HepG2 (cell line): ENCODE measurements at regions not wholly inside any gene's neighbourhood (a gene's known extent, or its start where the extent isn't known, plus 50 kb on each side); places are given as distances from the start of the nearest gene placed in this dataset.

Source experiments
- ATAC-seq: fragments of 200-7000 bp; cut with Tn5 transposase; 3 replicates; pipeline ENCODE4 v1.9.1; 2020; ENCODE audit warnings: mild to moderate bottlenecking, moderate library complexity
- BruUV-seq: library from RNA; stranded (reverse); fragments of 400-500 nt; replicated peaks from 2 replicates; lab custom pipeline; 2021; lab: Mats Ljungman, UMichigan
- CTCF ChIA-PET: fragments of 300-600 bp; formaldehyde crosslinking; extraction: SDS; loops from one replicate; lab custom pipeline; 2021; ENCODE audit warnings: low total read pairs, inconsistent platforms, low intra/inter-chr PET ratio; lab: Yijun Ruan, JAX
- POLR2A ChIA-PET: fragments of 350-600 bp; sonication (Branson Sonifier 250); formaldehyde crosslinking; loops from one replicate; lab custom pipeline; 2020; ENCODE audit warnings: antibody characterized with exemption, inconsistent platforms; lab: Yijun Ruan, JAX
- DNase-seq: peaks from one replicate; pipeline ENCODE4 v3.0.0-alpha.2; 2015; ENCODE audit warnings: low spot score
- FAIRE-seq: peaks from 3 replicates; lab custom pipeline; 2011; peaks lifted over from hg19 to GRCh38; lab: Jason Lieb, UNC
- H2AFZ ChIP-seq: one replicate; pipeline ENCODE4 v1.6.1; 2011; ENCODE audit warnings: low read length, inconsistent platforms
- H3K27ac ChIP-seq: fragments of 300-600 bp; 3 replicates; pipeline ENCODE4 v1.8.0; 2011; ENCODE audit warnings: mixed run types, mild to moderate bottlenecking, mixed read lengths, low read length, inconsistent platforms; ENCODE audit not compliant: insufficient read depth; ENCODE audit errors: extremely low read length
- H3K27me3 ChIP-seq, 2 experiments: fragments of 200-600 bp in 1 of 2; 2 replicates in 1 of 2; 3 replicates in 1 of 2; pipeline versions ENCODE4 v1.6.0 to v1.8.0; 2011; ENCODE audit warnings: low read length in 2 of 2, mild to moderate bottlenecking in 2 of 2, moderate library complexity in 2 of 2, inconsistent platforms in 1 of 2; ENCODE audit not compliant: insufficient read depth in 2 of 2, control insufficient read depth in 1 of 2
- H3K36me3 ChIP-seq, 2 experiments: fragments of 200-600 bp in 1 of 2; replicated peaks in 1 of 2; 2 replicates in 1 of 2; 3 replicates in 1 of 2; pipeline versions ENCODE4 v1.5.1 to v1.8.0; 2011; ENCODE audit warnings: low read length in 2 of 2, inconsistent platforms in 1 of 2; ENCODE audit not compliant: insufficient read depth in 2 of 2, control insufficient read depth in 1 of 2
- H3K4me1 ChIP-seq: 2 replicates; pipeline ENCODE4 v1.5.1; 2012; ENCODE audit warnings: low read length, inconsistent platforms; ENCODE audit not compliant: insufficient read depth
- H3K4me2 ChIP-seq: 2 replicates; pipeline ENCODE4 v1.6.0; 2011; ENCODE audit warnings: low read depth, low read length, inconsistent platforms
- H3K4me3 ChIP-seq, 3 experiments: fragments of 200-600 bp in 1 of 3; sonication (generic), shearing (Covaris generic) in 1 of 3; replicated peaks in 1 of 3; 2 replicates each; pipeline ENCODE4 v1.5.1; 2011 to 2016; ENCODE audit warnings: low read length in 3 of 3, inconsistent platforms in 2 of 3, low read depth in 2 of 3, mild to moderate bottlenecking in 2 of 3, control low read depth in 1 of 3, mixed read lengths in 1 of 3; ENCODE audit not compliant: insufficient read depth in 1 of 3
- H3K79me2 ChIP-seq: one replicate; pipeline ENCODE4 v1.6.1; 2011; ENCODE audit warnings: low read length, inconsistent platforms; ENCODE audit not compliant: insufficient read depth
- H3K9ac ChIP-seq: 2 replicates; pipeline ENCODE4 v1.6.0; 2011; ENCODE audit warnings: mild to moderate bottlenecking, low read depth, low read length, inconsistent platforms; ENCODE audit not compliant: insufficient read depth
- H3K9me3 ChIP-seq: 2 replicates; pipeline ENCODE4 v1.5.1; 2012; ENCODE audit warnings: mild to moderate bottlenecking, low read length
- H4K20me1 ChIP-seq: 2 replicates; pipeline ENCODE4 v1.6.0; 2011; ENCODE audit warnings: inconsistent platforms, mild to moderate bottlenecking, low read length, moderate library complexity; ENCODE audit not compliant: insufficient read depth
- ARNT ChIP-seq: fragments of 450-650 bp; IDR thresholded peaks from 2 replicates; pipeline ENCODE4 v1.6.1; 2017
- EP300 ChIP-seq, 3 experiments: sonication (generic) in 1 of 3; formaldehyde crosslinking in 1 of 3; IDR thresholded peaks; 2 replicates each; pipeline versions ENCODE4 v1.5.1 to v1.6.1; 2011 to 2020; ENCODE audit warnings: low read depth in 2 of 3, low read length in 2 of 3, borderline replicate concordance in 1 of 3, improper control_type of control experiment in 1 of 3, mild to moderate bottlenecking in 1 of 3, missing genetic modification reagents in 1 of 3, moderate library complexity in 1 of 3
- ESRRA ChIP-seq: sonication (generic); formaldehyde crosslinking; IDR thresholded peaks from 2 replicates; pipeline ENCODE4 v1.5.1; 2020; ENCODE audit warnings: mild to moderate bottlenecking, low read depth, missing genetic modification reagents
- ETV5 ChIP-seq: IDR thresholded peaks from 2 replicates; pipeline ENCODE4 v1.6.1; 2018; ENCODE audit warnings: missing biosample characterization, missing genetic modification reagents, inconsistent platforms, borderline replicate concordance
- GATA4 ChIP-seq: sonication (generic); IDR thresholded peaks from 2 replicates; pipeline ENCODE4 v1.6.1; 2016; ENCODE audit warnings: antibody characterized with exemption, low read depth, borderline replicate concordance
- HDAC1 ChIP-seq: sonication (generic); formaldehyde crosslinking; IDR thresholded peaks from 2 replicates; pipeline ENCODE4 v1.5.1; 2020; ENCODE audit warnings: mild to moderate bottlenecking, missing genetic modification reagents
- HMGXB4 ChIP-seq, 2 experiments: sonication (generic) in 1 of 2; formaldehyde crosslinking in 1 of 2; IDR thresholded peaks; 2 replicates each; pipeline versions ENCODE4 v1.4.0 to v1.6.1; 2018 to 2020; ENCODE audit warnings: missing genetic modification reagents in 2 of 2, borderline replicate concordance in 1 of 2, low read depth in 1 of 2, mild to moderate bottlenecking in 1 of 2, missing biosample characterization in 1 of 2
- HNF4G ChIP-seq, 2 experiments: sonication (generic) in 1 of 2; formaldehyde crosslinking in 1 of 2; IDR thresholded peaks; 2 replicates each; pipeline versions ENCODE4 v1.4.0 to v1.6.1; 2011 to 2020; ENCODE audit warnings: borderline replicate concordance in 2 of 2, low read depth in 2 of 2, mild to moderate bottlenecking in 2 of 2, low read length in 1 of 2, missing genetic modification reagents in 1 of 2, moderate library complexity in 1 of 2
- SMARCC2 ChIP-seq: fragments of 450-650 bp; IDR thresholded peaks from 2 replicates; pipeline ENCODE4 v1.6.1; 2017; ENCODE audit warnings: antibody characterized with exemption, mild to moderate bottlenecking
- SP140L ChIP-seq: sonication (generic); formaldehyde crosslinking; IDR thresholded peaks from 2 replicates; pipeline ENCODE4 v1.4.0; 2020; ENCODE audit warnings: missing genetic modification reagents, borderline replicate concordance
- ZNF180 ChIP-seq: sonication (generic); formaldehyde crosslinking; IDR thresholded peaks from 2 replicates; pipeline ENCODE4 v1.4.0; 2020; ENCODE audit warnings: low read depth, missing genetic modification reagents, borderline replicate concordance
- ZNF3 ChIP-seq: IDR thresholded peaks from 2 replicates; pipeline ENCODE4 v1.7.0; 2017; ENCODE audit warnings: inconsistent platforms
- ZNF382 ChIP-seq: sonication (generic); formaldehyde crosslinking; IDR thresholded peaks from 2 replicates; pipeline ENCODE4 v1.5.0; 2020; ENCODE audit warnings: missing genetic modification reagents, mild to moderate bottlenecking, borderline replicate concordance
- ZNF691 ChIP-seq: sonication (generic); formaldehyde crosslinking; IDR thresholded peaks from 2 replicates; pipeline ENCODE4 v1.4.0; 2020; ENCODE audit warnings: missing genetic modification reagents, low read depth, mild to moderate bottlenecking, borderline replicate concordance
- ZNF780A ChIP-seq: sonication (generic); formaldehyde crosslinking; IDR thresholded peaks from 2 replicates; pipeline ENCODE4 v1.8.0; 2022; ENCODE audit warnings: mild to moderate bottlenecking, missing genetic modification reagents, moderate library complexity
- WGBS: methylation state at CpG from one replicate; pipeline ENCODE4 v1.1.6; 2017; ENCODE audit warnings: low lambda C conversion rate; 5-methylcytosine and 5-hydroxymethylcytosine counted together
- in situ Hi-C: cut with HindIII; loops from 2 replicates; pipeline ENCODE4 v1.10.0; 2017; ENCODE audit warnings: low pct_unique_long_range_greater_than_20kb; ENCODE audit not compliant: extremely low pct_ligation_motif_present
- intact Hi-C: fragments of 100-400 bp; cut with micrococcal nuclease; formaldehyde crosslinking; loops from one replicate; pipeline ENCODE4 v1.10.0; 2022; ENCODE audit not compliant: unreplicated experiment

- Histone ChIP-seq H3K36me3 (no peaks in the 10 kb centered on the region), H3K79me2 (no peaks in the 10 kb centered on the region), H3K4me3 (no peak overlapping the region)
- no peak for ATAC-seq
- FAIRE-seq, result no peak
- DNase-seq, result no peak
- TF ChIP-seq HMGXB4 (CRISPR knock-in tag; IDR thresholded peaks at IDR 0.05; ENCODE audit: borderline replicate concordance in 1 of 2, low read depth in 1 of 2), result no peak
- TF ChIP-seq EP300 (IDR thresholded peaks at IDR 0.05; ENCODE audit: low read depth in 2 of 2, low read length in 2 of 2), result no peak
- no peak for TF ChIP-seq EP300 (CRISPR knock-in tag; IDR thresholded peaks at IDR 0.05; ENCODE audit: borderline replicate concordance)
- TF ChIP-seq GATA4, result no peak
- TF ChIP-seq ZNF382, result no peak
- TF ChIP-seq ESRRA (CRISPR knock-in tag), result no peak
- TF ChIP-seq SP140L (CRISPR knock-in tag), result no peak
- no peak for TF ChIP-seq SMARCC2
- no peak for TF ChIP-seq ZNF691 (CRISPR knock-in tag)
- TF ChIP-seq ETV5 (CRISPR knock-in tag), result no peak
- TF ChIP-seq HDAC1 (CRISPR knock-in tag), result no peak
- TF ChIP-seq ARNT, result no peak
- no peak for TF ChIP-seq ZNF3 (CRISPR knock-in tag)
- TF ChIP-seq ZNF180 (CRISPR knock-in tag), result no peak
- no peak for TF ChIP-seq ZNF780A
- no peak for TF ChIP-seq HNF4G (IDR thresholded peaks at IDR 0.05; ENCODE audit: borderline replicate concordance, low read depth, low read length)
- no peak for TF ChIP-seq HNF4G (CRISPR knock-in tag; IDR thresholded peaks at IDR 0.05; ENCODE audit: borderline replicate concordance, low read depth)
- TF ChIP-seq, all 625 proteins: peak for 0
- POLR2A ChIA-PET, result no interaction called here
- H3K27me3 ChIP-seq, result no peaks in the 10 kb centered on the region; a peak in 1 of 5 replicates
- in situ Hi-C loops (no loop called here), intact Hi-C loops (no loop called here)
- H3K4me2 ChIP-seq, result no peak overlapping the region
- H3K27ac ChIP-seq, result no peak overlapping the region
- no peak overlapping the region for H2AFZ ChIP-seq
- CTCF ChIA-PET, result no interaction called here
- H3K9ac ChIP-seq, result no peak overlapping the region
- no peaks in the 10 kb centered on the region for H3K9me3 ChIP-seq
- no TSS peak for BruUV-seq
- H4K20me1 ChIP-seq, result no peaks in the 10 kb centered on the region
- 6% methylated on average over 3 of the region's 3 CpGs for WGBS
- H3K4me1 ChIP-seq, result no peaks in the 10 kb centered on the region
These were observed 156.5 kb upstream of the IL12B start for GRCh38 chr5:159486836-159487235.
